CD14-positive monocyte (primary cell): ENCODE measurements at regions not wholly inside any gene's neighbourhood (a gene's known extent, or its start where the extent isn't known, plus 50 kb on each side); places are given as distances from the start of the nearest gene placed in this dataset.

Experiments
- DNase-seq, 3 donors: peaks; one replicate each; pipeline ENCODE4 v3.0.0-alpha.2; 2011 to 2022
- H2AFZ ChIP-seq: 2 replicates; pipeline ENCODE4 v1.6.0; 2012; ENCODE audit warnings: mild to moderate bottlenecking, low read depth, low read length, inconsistent platforms; ENCODE audit not compliant: insufficient read depth, poor library complexity, severe bottlenecking
- H3K27ac ChIP-seq, 2 donors: 1 replicate in 1 of 2; 2 replicates in 1 of 2; pipeline ENCODE4 v1.5.1; 2012 to 2013; ENCODE audit warnings: low read length in 2 of 2, control low read depth in 1 of 2, inconsistent platforms in 1 of 2, low read depth in 1 of 2, mild to moderate bottlenecking in 1 of 2
- H3K27me3 ChIP-seq, 2 donors: one replicate each; pipeline versions ENCODE4 v1.6.0 to v1.6.1; 2011 to 2013; ENCODE audit warnings: low read length in 2 of 2; ENCODE audit not compliant: control insufficient read depth in 2 of 2, insufficient read depth in 2 of 2
- H3K36me3 ChIP-seq, 2 donors: replicated peaks in 1 of 2; 1 replicate in 1 of 2; 2 replicates in 1 of 2; pipeline versions ENCODE4 v1.5.1 to v1.6.1; 2012 to 2013; ENCODE audit warnings: low read length in 2 of 2, control low read depth in 1 of 2, inconsistent platforms in 1 of 2, mild to moderate bottlenecking in 1 of 2; ENCODE audit not compliant: insufficient read depth in 2 of 2, control insufficient read depth in 1 of 2
- H3K4me1 ChIP-seq, 2 donors: 1 replicate in 1 of 2; 2 replicates in 1 of 2; pipeline versions ENCODE4 v1.5.1 to v1.6.1; 2012 to 2013; ENCODE audit warnings: low read length in 2 of 2, control low read depth in 1 of 2, inconsistent platforms in 1 of 2, mild to moderate bottlenecking in 1 of 2, moderate library complexity in 1 of 2; ENCODE audit not compliant: insufficient read depth in 2 of 2, control insufficient read depth in 1 of 2
- H3K4me2 ChIP-seq: replicated peaks from 2 replicates; pipeline ENCODE3; 2012; ENCODE audit warnings: low read length, moderate library complexity, mild to moderate bottlenecking; ENCODE audit not compliant: poor library complexity, severe bottlenecking; ENCODE audit errors: extremely low read depth
- H3K4me3 ChIP-seq, 3 experiments: fragments of 200-600 bp in 1 of 3; sonication (generic) in 1 of 3; replicated peaks in 1 of 3; 1 replicate in 2 of 3; 2 replicates in 1 of 3; pipeline ENCODE4 v1.5.1; 2011 to 2013; ENCODE audit warnings: low read length in 3 of 3, mild to moderate bottlenecking in 3 of 3, control low read depth in 2 of 3, low read depth in 2 of 3, inconsistent platforms in 1 of 3, moderate library complexity in 1 of 3
- H3K79me2 ChIP-seq: 2 replicates; pipeline ENCODE4 v1.6.0; 2012; ENCODE audit warnings: mild to moderate bottlenecking, control low read depth, inconsistent platforms, low read length, moderate library complexity; ENCODE audit not compliant: insufficient read depth
- H3K9ac ChIP-seq: 2 replicates; pipeline ENCODE4 v1.6.0; 2017; ENCODE audit warnings: low read length, mild to moderate bottlenecking; ENCODE audit not compliant: insufficient read depth, poor library complexity, severe bottlenecking
- H3K9me3 ChIP-seq, 2 donors: replicated peaks in 1 of 2; 1 replicate in 1 of 2; 2 replicates in 1 of 2; pipeline versions ENCODE4 v1.5.1 to v1.6.1; 2012 to 2013; ENCODE audit warnings: low read length in 2 of 2, control low read depth in 1 of 2; ENCODE audit not compliant: control insufficient read depth in 1 of 2, insufficient read depth in 1 of 2
- H4K20me1 ChIP-seq: 2 replicates; pipeline ENCODE4 v1.6.0; 2012; ENCODE audit warnings: mild to moderate bottlenecking, low read length, control low read depth, moderate library complexity; ENCODE audit not compliant: insufficient read depth
- H3K27ac Mint-ChIP-seq, 7 donors: one replicate each; pipeline ENCODE4 v1.8.0; 2020; ENCODE audit warnings: mild to moderate bottlenecking in 7 of 7, mixed read lengths in 7 of 7, moderate library complexity in 6 of 7, inconsistent platforms in 2 of 7
- H3K27me3 Mint-ChIP-seq, 3 donors: one replicate each; pipeline ENCODE4 v1.8.0; 2021 to 2022; ENCODE audit warnings: low read depth in 3 of 3, mild to moderate bottlenecking in 3 of 3, mixed read lengths in 3 of 3, moderate library complexity in 3 of 3, inconsistent platforms in 1 of 3
- H3K36me3 Mint-ChIP-seq, 2 donors: one replicate each; pipeline ENCODE4 v1.8.0; 2020; ENCODE audit warnings: mixed read lengths in 2 of 2, inconsistent platforms in 1 of 2, mild to moderate bottlenecking in 1 of 2
- H3K4me1 Mint-ChIP-seq: one replicate; pipeline ENCODE4 v1.8.0; 2020; ENCODE audit warnings: mild to moderate bottlenecking, mixed read lengths
- H3K4me3 Mint-ChIP-seq, 2 donors: one replicate each; pipeline ENCODE4 v1.8.0; 2020; ENCODE audit warnings: mild to moderate bottlenecking in 2 of 2, mixed read lengths in 2 of 2, moderate library complexity in 1 of 2
- H3K9me3 Mint-ChIP-seq, 7 donors: one replicate each; pipeline ENCODE4 v1.8.0; 2020 to 2022; ENCODE audit warnings: mixed read lengths in 7 of 7, mild to moderate bottlenecking in 6 of 7, moderate library complexity in 6 of 7, inconsistent platforms in 2 of 7
- WGBS: methylation state at CpG from one replicate; pipeline ENCODE4 v1.1.5; 2013; ENCODE audit warnings: missing lambda C conversion rate; ENCODE audit not compliant: insufficient coverage; 5-methylcytosine and 5-hydroxymethylcytosine counted together
- intact Hi-C, 2 donors: fragments of 100-400 bp; cut with micrococcal nuclease; formaldehyde crosslinking; loops; one replicate each; pipeline versions ENCODE4 v1.15.0 to v1.15.1; 2023
- TF ChIP-seq, protein P1 (sequence below): fragments of 200-600 bp; IDR thresholded peaks from one replicate; pipeline ENCODE4 v1.8.0; 2022; ENCODE audit warnings: antibody characterized with exemption, mild to moderate bottlenecking

DNA sequence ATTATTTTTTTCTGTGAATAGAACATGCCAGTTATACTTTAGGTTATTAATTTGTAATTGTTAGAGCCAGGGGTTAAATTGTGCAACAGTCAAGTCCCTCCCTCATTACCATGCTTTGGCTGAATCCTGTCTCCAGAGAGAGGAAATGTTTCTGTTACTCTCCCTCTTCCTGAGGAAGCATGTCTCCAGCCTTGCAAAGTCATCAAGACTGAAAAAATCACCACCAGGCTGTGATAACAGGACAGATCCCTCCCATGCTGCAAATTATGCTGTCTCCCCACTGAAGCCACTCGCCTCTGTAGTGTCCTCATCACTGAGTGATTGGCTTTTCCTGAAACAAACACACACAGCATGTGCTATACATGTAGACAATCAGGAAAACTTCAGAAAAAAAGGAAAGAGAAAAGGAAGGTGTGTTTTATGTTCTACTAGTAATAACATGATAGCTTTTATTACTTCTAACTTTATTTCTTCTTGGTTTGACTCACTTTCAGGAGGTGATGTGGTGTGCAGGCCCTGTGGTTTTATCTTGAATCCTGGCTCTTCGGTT, 290.0 kb upstream of the JAG1 start:
- Histone ChIP-seq H3K27ac (no peak overlapping the region), H2AFZ (no peak overlapping the region)
- peaks cover 4% of the 10 kb centered on the region for H3K4me1 Mint-ChIP-seq

DNA sequence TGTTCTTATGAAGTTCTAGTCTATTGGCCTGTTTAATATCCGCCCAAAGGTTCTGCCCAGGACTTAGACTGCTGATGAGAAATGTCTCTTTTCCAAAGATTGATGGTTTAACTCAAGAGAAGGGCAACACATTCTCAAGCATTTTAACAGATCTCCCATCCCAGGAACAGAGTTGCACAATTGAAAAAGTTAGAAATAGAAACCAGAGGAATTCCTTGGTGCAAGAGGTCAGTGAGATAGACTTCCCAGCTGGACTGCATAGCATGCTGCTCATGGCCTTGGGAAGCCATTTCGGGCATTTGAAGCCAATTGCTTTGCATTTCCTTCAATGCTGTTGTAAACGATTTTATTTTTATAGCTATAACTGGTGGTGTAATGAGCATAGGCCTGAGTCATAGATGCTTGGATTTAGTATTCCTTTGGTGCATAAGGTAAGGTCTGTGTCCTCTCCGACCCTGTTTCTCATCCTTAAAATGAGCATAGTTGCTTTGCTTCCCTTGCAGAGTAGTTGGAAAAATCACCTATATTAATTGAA, 292.2 kb upstream of the JAG1 start:
- TF ChIP-seq, protein P1, sequence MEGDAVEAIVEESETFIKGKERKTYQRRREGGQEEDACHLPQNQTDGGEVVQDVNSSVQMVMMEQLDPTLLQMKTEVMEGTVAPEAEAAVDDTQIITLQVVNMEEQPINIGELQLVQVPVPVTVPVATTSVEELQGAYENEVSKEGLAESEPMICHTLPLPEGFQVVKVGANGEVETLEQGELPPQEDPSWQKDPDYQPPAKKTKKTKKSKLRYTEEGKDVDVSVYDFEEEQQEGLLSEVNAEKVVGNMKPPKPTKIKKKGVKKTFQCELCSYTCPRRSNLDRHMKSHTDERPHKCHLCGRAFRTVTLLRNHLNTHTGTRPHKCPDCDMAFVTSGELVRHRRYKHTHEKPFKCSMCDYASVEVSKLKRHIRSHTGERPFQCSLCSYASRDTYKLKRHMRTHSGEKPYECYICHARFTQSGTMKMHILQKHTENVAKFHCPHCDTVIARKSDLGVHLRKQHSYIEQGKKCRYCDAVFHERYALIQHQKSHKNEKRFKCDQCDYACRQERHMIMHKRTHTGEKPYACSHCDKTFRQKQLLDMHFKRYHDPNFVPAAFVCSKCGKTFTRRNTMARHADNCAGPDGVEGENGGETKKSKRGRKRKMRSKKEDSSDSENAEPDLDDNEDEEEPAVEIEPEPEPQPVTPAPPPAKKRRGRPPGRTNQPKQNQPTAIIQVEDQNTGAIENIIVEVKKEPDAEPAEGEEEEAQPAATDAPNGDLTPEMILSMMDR, result no peak
- Histone ChIP-seq H3K79me2 (no peaks in the 10 kb centered on the region), H3K36me3 (no peaks in the 10 kb centered on the region), H3K27ac (no peak overlapping the region), H2AFZ (no peak overlapping the region), H3K27me3 (no peaks in the 10 kb centered on the region), H3K9me3 (no peaks in the 10 kb centered on the region), H3K4me1 (no peaks in the 10 kb centered on the region), H3K4me2 (no peak overlapping the region), H3K4me3 (no peak overlapping the region), H4K20me1 (no peaks in the 10 kb centered on the region), H3K9ac (no peak overlapping the region)
- Mint-ChIP-seq H3K36me3 (no peaks in the 10 kb centered on the region), H3K27ac (no peak overlapping the region), H3K27me3 (no peaks in the 10 kb centered on the region), H3K4me3 (no peak overlapping the region), H3K4me1 (peaks cover 4% of the 10 kb centered on the region), H3K9me3 (peaks cover 0 to 5% (median 0%) of the 10 kb centered on the region in 7 donors)
- no peak for DNase-seq
- intact Hi-C loops, result no loop called here
- WGBS, result 88% methylated on average over 2 of the region's 4 CpGs

More for the DNA sequence above, 290.0 kb upstream of the JAG1 start:
- Histone ChIP-seq H3K4me2 (no peak overlapping the region), H3K4me3 (no peak overlapping the region), H3K9me3 (no peaks in the 10 kb centered on the region), H3K79me2 (no peaks in the 10 kb centered on the region), H3K4me1 (no peaks in the 10 kb centered on the region), H4K20me1 (no peaks in the 10 kb centered on the region), H3K9ac (no peak overlapping the region), H3K27me3 (no peaks in the 10 kb centered on the region), H3K36me3 (no peaks in the 10 kb centered on the region)
- TF ChIP-seq, protein P1, result no peak
- Mint-ChIP-seq H3K4me3 (no peak overlapping the region), H3K9me3 (peaks cover 0 to 3% (median 0%) of the 10 kb centered on the region in 7 donors), H3K27ac (no peak overlapping the region), H3K27me3 (no peaks in the 10 kb centered on the region), H3K36me3 (no peaks in the 10 kb centered on the region)
- DNase-seq, result no peak
- intact Hi-C loops, result no loop called here
- no CpG with 5 or more reads among the region's 2 CpGs for WGBS
